ENCODE measurements at regions not wholly inside any gene's neighbourhood (a gene's known extent, or its start where the extent isn't known, plus 50 kb on each side); places are given as distances from the start of the nearest gene placed in this dataset.

- no peak overlapping the region for H2AFZ ChIP-seq (ENCODE audit: low read depth, low read length)
- H4K20me1 ChIP-seq (ENCODE audit: insufficient read depth): no peaks in the 10 kb centered on the region
- H3K79me2 ChIP-seq (replicated peaks; ENCODE audit: insufficient read depth, low read length): no peaks in the 10 kb centered on the region
- no peaks in the 10 kb centered on the region for H3K36me3 ChIP-seq (ENCODE audit: insufficient read depth, low read length)
- H3K4me3 ChIP-seq (ENCODE audit: low read length): no peak overlapping the region
- no peaks in the 10 kb centered on the region for H3F3A ChIP-seq (ENCODE audit: insufficient read depth, low read length, poor library complexity, severe bottlenecking)
- TF ChIP-seq RAD21 (conservative IDR thresholded peaks at IDR 0.05) (no peak), MXI1 (conservative IDR thresholded peaks at IDR 0.05; ENCODE audit: poor library complexity, severe bottlenecking) (no peak), CTCF (IDR thresholded peaks at IDR 0.05; ENCODE audit: poor library complexity, severe bottlenecking) (no peak)
- no peaks in the 10 kb centered on the region for H3K27me3 ChIP-seq (ENCODE audit: insufficient read depth, low read depth, low read length)
- H3K9me3 ChIP-seq (ENCODE audit: low read length): no peaks in the 10 kb centered on the region
- H3K9ac ChIP-seq (ENCODE audit: low read length): no peak overlapping the region
- H3K27ac ChIP-seq (ENCODE audit: low read length): no peak overlapping the region
- H3K9me2 ChIP-seq (ENCODE audit: insufficient read depth, low read length): no peaks in the 10 kb centered on the region
- no peak overlapping the region for H3K4me2 ChIP-seq (ENCODE audit: low read length)
Measured at GRCh38 chr5:36787365-36788093, 89.0 kb upstream of the NIPBL start.

GRCh38 chr5:36790847-36791246 is 85.7 kb upstream of the NIPBL start:
- no peaks in the 10 kb centered on the region for H3F3A ChIP-seq (ENCODE audit: insufficient read depth, low read length, poor library complexity, severe bottlenecking)
- no peak overlapping the region for H3K9ac ChIP-seq (ENCODE audit: low read length)
- no peaks in the 10 kb centered on the region for H3K9me3 ChIP-seq (ENCODE audit: low read length)
- H4K20me1 ChIP-seq (ENCODE audit: insufficient read depth): no peaks in the 10 kb centered on the region
- no peak overlapping the region for H3K4me3 ChIP-seq (ENCODE audit: low read length)
- no peak overlapping the region for H3K4me2 ChIP-seq (ENCODE audit: low read length)
- no peak overlapping the region for H3K27ac ChIP-seq (ENCODE audit: low read length)
- H2AFZ ChIP-seq (ENCODE audit: low read depth, low read length): no peak overlapping the region
- TF ChIP-seq EZH2 (IDR thresholded peaks at IDR 0.05; ENCODE audit: borderline replicate concordance, insufficient read depth, low read length, poor library complexity, severe bottlenecking): no peak
- no peak for TF ChIP-seq EP300 (conservative IDR thresholded peaks at IDR 0.05; ENCODE audit: poor library complexity, severe bottlenecking)
- TF ChIP-seq POLR2AphosphoS5 (IDR thresholded peaks at IDR 0.05): no peak
- H3K36me3 ChIP-seq (ENCODE audit: insufficient read depth, low read length): no peaks in the 10 kb centered on the region
- H3K9me2 ChIP-seq (ENCODE audit: insufficient read depth, low read length): no peaks in the 10 kb centered on the region
- H3K79me2 ChIP-seq (replicated peaks; ENCODE audit: insufficient read depth, low read length): no peaks in the 10 kb centered on the region
- no peaks in the 10 kb centered on the region for H3K27me3 ChIP-seq (ENCODE audit: insufficient read depth, low read depth, low read length)

GRCh38 chr5:36792560-36793180 is 83.9 kb upstream of the NIPBL start:
- no peak overlapping the region for H3K9ac ChIP-seq (ENCODE audit: low read length)
- H2AFZ ChIP-seq (ENCODE audit: low read depth, low read length): no peak overlapping the region
- no peaks in the 10 kb centered on the region for H3F3A ChIP-seq (ENCODE audit: insufficient read depth, low read length, poor library complexity, severe bottlenecking)
- H3K9me3 ChIP-seq (ENCODE audit: low read length): no peaks in the 10 kb centered on the region
- TF ChIP-seq EZH2 (IDR thresholded peaks at IDR 0.05; ENCODE audit: borderline replicate concordance, insufficient read depth, low read length, poor library complexity, severe bottlenecking): no peak
- no peak for TF ChIP-seq RAD21 (conservative IDR thresholded peaks at IDR 0.05)
- no peak for TF ChIP-seq TAF1 (IDR thresholded peaks at IDR 0.05; ENCODE audit: low read depth)
- TF ChIP-seq MXI1 (conservative IDR thresholded peaks at IDR 0.05; ENCODE audit: poor library complexity, severe bottlenecking): no peak
- no peak for TF ChIP-seq SMC3 (conservative IDR thresholded peaks at IDR 0.05; ENCODE audit: poor library complexity)
- TF ChIP-seq EP300 (conservative IDR thresholded peaks at IDR 0.05; ENCODE audit: poor library complexity, severe bottlenecking): no peak
- TF ChIP-seq REST (IDR thresholded peaks at IDR 0.05; ENCODE audit: borderline replicate concordance): no peak
- TF ChIP-seq POLR2AphosphoS5 (IDR thresholded peaks at IDR 0.05): no peak
- no peak for TF ChIP-seq CTCF (IDR thresholded peaks at IDR 0.05; ENCODE audit: poor library complexity, severe bottlenecking)
- no peaks in the 10 kb centered on the region for H3K36me3 ChIP-seq (ENCODE audit: insufficient read depth, low read length)
- no peaks in the 10 kb centered on the region for H3K27me3 ChIP-seq (ENCODE audit: insufficient read depth, low read depth, low read length)
- no peak overlapping the region for H3K27ac ChIP-seq (ENCODE audit: low read length)
- H3K4me2 ChIP-seq (ENCODE audit: low read length): no peak overlapping the region
- H3K4me3 ChIP-seq (ENCODE audit: low read length): no peak overlapping the region
- H3K9me2 ChIP-seq (ENCODE audit: insufficient read depth, low read length): no peaks in the 10 kb centered on the region
- H3K79me2 ChIP-seq (replicated peaks; ENCODE audit: insufficient read depth, low read length): no peaks in the 10 kb centered on the region
- H4K20me1 ChIP-seq (ENCODE audit: insufficient read depth): no peaks in the 10 kb centered on the region
